Caco-2 (cell line): ENCODE measurements at regions not wholly inside any gene's neighbourhood (a gene's known extent, or its start where the extent isn't known, plus 50 kb on each side); places are given as distances from the start of the nearest gene placed in this dataset.

Experiments
- BruUV-seq: library from RNA; stranded (reverse); fragments of 400-500 nt; replicated peaks from 2 replicates; lab custom pipeline; 2021; lab: Mats Ljungman, UMichigan
- CTCF ChIA-PET: fragments of 300-600 bp; sonication (Branson Sonifier 250); formaldehyde crosslinking; loops from one replicate; lab custom pipeline; 2022; ENCODE audit warnings: antibody characterized with exemption; lab: Charles Lee
- POLR2A ChIA-PET: fragments of 300-600 bp; sonication (Branson Sonifier 250); formaldehyde crosslinking; loops from one replicate; lab custom pipeline; 2022; ENCODE audit warnings: antibody characterized with exemption; lab: Charles Lee
- DNase-seq, 2 experiments: peaks; one replicate each; pipeline versions ENCODE4 v3.0.0 to v3.0.0-alpha.2; 2020 to 2022
- H3K27me3 ChIP-seq: replicated peaks from 2 replicates; pipeline ENCODE4 v1.6.0; 2011; ENCODE audit warnings: low read length; ENCODE audit not compliant: control insufficient read depth, insufficient read depth
- H3K36me3 ChIP-seq: 2 replicates; pipeline ENCODE4 v1.5.1; 2011; ENCODE audit warnings: low read length; ENCODE audit not compliant: control insufficient read depth, insufficient read depth
- H3K4me1 ChIP-seq: fragments of 250-450 bp; sonication (Bioruptor Pico); 2 replicates; pipeline ENCODE4 v1.5.1; 2020; ENCODE audit warnings: mild to moderate bottlenecking
- H3K4me3 ChIP-seq: 2 replicates; pipeline ENCODE4 v1.5.1; 2011; ENCODE audit warnings: low read depth, mild to moderate bottlenecking, control low read depth, low read length
- H3K9me3 ChIP-seq: fragments of 250-450 bp; sonication (Bioruptor Pico); 2 replicates; pipeline ENCODE4 v1.5.1; 2020; ENCODE audit warnings: mild to moderate bottlenecking, moderate library complexity
- H3K27ac Mint-ChIP-seq: one replicate; pipeline ENCODE4 v1.8.0; 2022; ENCODE audit warnings: mixed read lengths; ENCODE audit not compliant: unreplicated experiment
- H3K27me3 Mint-ChIP-seq: one replicate; pipeline ENCODE4 v1.8.0; 2022; ENCODE audit warnings: mixed read lengths; ENCODE audit not compliant: insufficient read depth, unreplicated experiment
- H3K36me3 Mint-ChIP-seq: one replicate; pipeline ENCODE4 v1.8.0; 2022; ENCODE audit warnings: mild to moderate bottlenecking, mixed read lengths; ENCODE audit not compliant: insufficient read depth, unreplicated experiment
- H3K4me1 Mint-ChIP-seq: one replicate; pipeline ENCODE4 v1.8.0; 2022; ENCODE audit warnings: low read depth, mixed read lengths; ENCODE audit not compliant: unreplicated experiment
- H3K4me3 Mint-ChIP-seq: one replicate; pipeline ENCODE4 v1.8.0; 2022; ENCODE audit warnings: mild to moderate bottlenecking, moderate library complexity, mixed read lengths; ENCODE audit not compliant: unreplicated experiment
- H3K9me3 Mint-ChIP-seq: one replicate; pipeline ENCODE4 v1.8.0; 2022; ENCODE audit warnings: mixed read lengths; ENCODE audit not compliant: unreplicated experiment
- CTCF ChIP-seq, 2 experiments: fragments of 200-600 bp in 1 of 2; IDR thresholded peaks; 1 replicate in 1 of 2; 2 replicates in 1 of 2; pipeline versions ENCODE4 v1.5.1 to v1.8.0; 2011 to 2022; ENCODE audit warnings: antibody characterized with exemption in 1 of 2, control low read depth in 1 of 2, inconsistent platforms in 1 of 2, low read depth in 1 of 2, low read length in 1 of 2, mild to moderate bottlenecking in 1 of 2, moderate library complexity in 1 of 2; ENCODE audit not compliant: insufficient read depth in 1 of 2, severe bottlenecking in 1 of 2, unreplicated experiment in 1 of 2
- intact Hi-C: fragments of 100-400 bp; cut with micrococcal nuclease; formaldehyde crosslinking; loops from one replicate; pipeline ENCODE4 v1.10.0; 2022; ENCODE audit not compliant: unreplicated experiment

GRCh38 chr2:39994151-39994550, 215.1 kb upstream of the THUMPD2 start:
- Mint-ChIP-seq H3K9me3 (no peaks in the 10 kb centered on the region), H3K4me3 (no peak overlapping the region), H3K36me3 (no peaks in the 10 kb centered on the region), H3K27me3 (no peaks in the 10 kb centered on the region), H3K4me1 (no peaks in the 10 kb centered on the region), H3K27ac (no peak overlapping the region)
- no TSS peak for BruUV-seq
- Histone ChIP-seq H3K9me3 (no peaks in the 10 kb centered on the region), H3K4me1 (no peaks in the 10 kb centered on the region), H3K4me3 (no peak overlapping the region), H3K27me3 (no peaks in the 10 kb centered on the region), H3K36me3 (no peaks in the 10 kb centered on the region)
- intact Hi-C loops, result no loop called here
- POLR2A ChIA-PET, result no interaction called here
- no peak for TF ChIP-seq CTCF (IDR thresholded peaks at IDR 0.05; ENCODE audit: insufficient read depth in 1 of 2, low read depth in 1 of 2, low read length in 1 of 2, severe bottlenecking in 1 of 2, unreplicated experiment in 1 of 2)
- CTCF ChIA-PET, result no interaction called here
- DNase-seq, result no peak

- Histone ChIP-seq H3K9me3 (no peaks in the 10 kb centered on the region), H3K36me3 (no peaks in the 10 kb centered on the region), H3K27me3 (no peaks in the 10 kb centered on the region), H3K4me1 (no peaks in the 10 kb centered on the region), H3K4me3 (no peak overlapping the region)
- no peaks in the 10 kb centered on the region for H3K4me1 Mint-ChIP-seq
- BruUV-seq, result no TSS peak
- H3K27me3 Mint-ChIP-seq, result no peaks in the 10 kb centered on the region
- no peaks in the 10 kb centered on the region for H3K9me3 Mint-ChIP-seq
- DNase-seq, result no peak
- CTCF ChIA-PET, result no interaction called here
- H3K4me3 Mint-ChIP-seq, result no peak overlapping the region
- TF ChIP-seq CTCF (IDR thresholded peaks at IDR 0.05; ENCODE audit: insufficient read depth in 1 of 2, low read depth in 1 of 2, low read length in 1 of 2, severe bottlenecking in 1 of 2, unreplicated experiment in 1 of 2), result no peak
- POLR2A ChIA-PET, result no interaction called here
- no peak overlapping the region for H3K27ac Mint-ChIP-seq
- no peaks in the 10 kb centered on the region for H3K36me3 Mint-ChIP-seq
- intact Hi-C loops, result no loop called here
Measured at GRCh38 chr2:39991298-39991697, 212.2 kb upstream of the THUMPD2 start.

GRCh38 chr2:39990335-39990900, 211.4 kb upstream of the THUMPD2 start:
- no peak for DNase-seq
- H3K4me3 ChIP-seq, result no peak overlapping the region
- Mint-ChIP-seq H3K4me3 (no peak overlapping the region), H3K27ac (no peak overlapping the region), H3K9me3 (no peaks in the 10 kb centered on the region), H3K4me1 (no peaks in the 10 kb centered on the region), H3K36me3 (no peaks in the 10 kb centered on the region), H3K27me3 (peaks cover 3% of the 10 kb centered on the region)
- no peaks in the 10 kb centered on the region for H3K9me3 ChIP-seq
- no peaks in the 10 kb centered on the region for H3K4me1 ChIP-seq
- intact Hi-C loops, result no loop called here
- POLR2A ChIA-PET, result no interaction called here
- BruUV-seq, result no TSS peak
- no peak for TF ChIP-seq CTCF (IDR thresholded peaks at IDR 0.05; ENCODE audit: insufficient read depth in 1 of 2, low read depth in 1 of 2, low read length in 1 of 2, severe bottlenecking in 1 of 2, unreplicated experiment in 1 of 2)
- H3K36me3 ChIP-seq, result no peaks in the 10 kb centered on the region
- no peaks in the 10 kb centered on the region for H3K27me3 ChIP-seq
- CTCF ChIA-PET, result no interaction called here
